ENCODE measurements at regions not wholly inside any gene's neighbourhood (a gene's known extent, or its start where the extent isn't known, plus 50 kb on each side); places are given as distances from the start of the nearest gene placed in this dataset.

- TF ChIP-seq, protein P1, sequence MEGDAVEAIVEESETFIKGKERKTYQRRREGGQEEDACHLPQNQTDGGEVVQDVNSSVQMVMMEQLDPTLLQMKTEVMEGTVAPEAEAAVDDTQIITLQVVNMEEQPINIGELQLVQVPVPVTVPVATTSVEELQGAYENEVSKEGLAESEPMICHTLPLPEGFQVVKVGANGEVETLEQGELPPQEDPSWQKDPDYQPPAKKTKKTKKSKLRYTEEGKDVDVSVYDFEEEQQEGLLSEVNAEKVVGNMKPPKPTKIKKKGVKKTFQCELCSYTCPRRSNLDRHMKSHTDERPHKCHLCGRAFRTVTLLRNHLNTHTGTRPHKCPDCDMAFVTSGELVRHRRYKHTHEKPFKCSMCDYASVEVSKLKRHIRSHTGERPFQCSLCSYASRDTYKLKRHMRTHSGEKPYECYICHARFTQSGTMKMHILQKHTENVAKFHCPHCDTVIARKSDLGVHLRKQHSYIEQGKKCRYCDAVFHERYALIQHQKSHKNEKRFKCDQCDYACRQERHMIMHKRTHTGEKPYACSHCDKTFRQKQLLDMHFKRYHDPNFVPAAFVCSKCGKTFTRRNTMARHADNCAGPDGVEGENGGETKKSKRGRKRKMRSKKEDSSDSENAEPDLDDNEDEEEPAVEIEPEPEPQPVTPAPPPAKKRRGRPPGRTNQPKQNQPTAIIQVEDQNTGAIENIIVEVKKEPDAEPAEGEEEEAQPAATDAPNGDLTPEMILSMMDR (IDR thresholded peaks at IDR 0.05): no peak
- TF ChIP-seq EP300 (IDR thresholded peaks at IDR 0.05): no peak
These were observed 419.7 kb downstream of the CDH10 start for GRCh38 chr5:24225051-24225450.

Data from esophagus muscularis mucosa (tissue), 3 donors.